Thoracic aorta (tissue), 2 donors: ENCODE measurements at regions not wholly inside any gene's neighbourhood (a gene's known extent, or its start where the extent isn't known, plus 50 kb on each side); places are given as distances from the start of the nearest gene placed in this dataset.

Experiments
- ATAC-seq: fragments of 150-250 bp; one replicate; pipeline ENCODE4 v1.8.0; 2017; ENCODE audit warnings: low read depth; ENCODE audit not compliant: insufficient number of reproducible peaks, low FRiP score
- DNase-seq: peaks from one replicate; pipeline ENCODE4 v3.0.0-alpha.2; 2020; ENCODE audit warnings: low spot score
- H3K27ac ChIP-seq, 2 donors: fragments of 200-600 bp; sonication (generic); 1 replicate in 1 of 2; 2 replicates in 1 of 2; pipeline ENCODE4 v1.5.1; 2016; ENCODE audit warnings: mild to moderate bottlenecking in 2 of 2, moderate library complexity in 2 of 2
- H3K27me3 ChIP-seq: fragments of 200-600 bp; sonication (generic); replicated peaks from 2 replicates; pipeline ENCODE4 v1.6.0; 2016; ENCODE audit warnings: mild to moderate bottlenecking; ENCODE audit not compliant: insufficient read depth
- H3K36me3 ChIP-seq: fragments of 200-600 bp; sonication (generic); one replicate; pipeline ENCODE4 v1.5.1; 2016
- H3K4me1 ChIP-seq, 2 donors: fragments of 200-600 bp; sonication (generic); 1 replicate in 1 of 2; 2 replicates in 1 of 2; pipeline versions ENCODE4 v1.5.1 to v1.6.0; 2016; ENCODE audit warnings: low read depth in 2 of 2, mild to moderate bottlenecking in 1 of 2; ENCODE audit not compliant: control insufficient read depth in 1 of 2
- H3K4me3 ChIP-seq: fragments of 200-600 bp; sonication (generic); 2 replicates; pipeline ENCODE4 v1.5.1; 2016; ENCODE audit warnings: mild to moderate bottlenecking
- H3K9me3 ChIP-seq: fragments of 200-600 bp; sonication (generic); 2 replicates; pipeline ENCODE4 v1.5.1; 2016
- CTCF ChIP-seq: fragments of 200-600 bp; sonication (generic); IDR thresholded peaks from one replicate; pipeline ENCODE4 v1.5.1; 2019; ENCODE audit warnings: antibody characterized with exemption

DNA sequence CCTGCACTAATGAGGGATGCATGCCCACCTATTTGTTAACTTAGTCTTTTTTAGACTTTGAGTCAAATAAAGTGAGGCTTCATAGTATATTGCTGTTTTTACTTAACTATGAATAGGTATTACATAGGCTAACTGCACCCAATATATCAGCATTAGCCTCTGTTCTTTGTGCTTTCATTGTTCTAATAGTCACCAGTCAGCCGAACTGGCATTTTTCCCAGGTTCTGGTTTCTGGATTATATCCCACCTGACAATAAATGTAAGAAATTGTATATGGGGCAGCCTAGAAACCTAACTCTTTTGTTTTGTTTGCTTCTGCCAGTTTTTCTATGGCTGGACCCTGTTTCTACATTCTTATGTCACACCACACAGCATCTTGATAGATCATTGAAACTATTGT, 1672.4 kb upstream of the LRRTM1 start:
- DNase-seq (no peak), ATAC-seq (no peak)
- Histone ChIP-seq H3K27me3 (no peaks in the 10 kb centered on the region), H3K27ac (no peak overlapping the region), H3K4me1 (no peaks in the 10 kb centered on the region), H3K4me3 (no peak overlapping the region), H3K9me3 (no peaks in the 10 kb centered on the region), H3K36me3 (no peaks in the 10 kb centered on the region)
- no peak for TF ChIP-seq CTCF

DNA sequence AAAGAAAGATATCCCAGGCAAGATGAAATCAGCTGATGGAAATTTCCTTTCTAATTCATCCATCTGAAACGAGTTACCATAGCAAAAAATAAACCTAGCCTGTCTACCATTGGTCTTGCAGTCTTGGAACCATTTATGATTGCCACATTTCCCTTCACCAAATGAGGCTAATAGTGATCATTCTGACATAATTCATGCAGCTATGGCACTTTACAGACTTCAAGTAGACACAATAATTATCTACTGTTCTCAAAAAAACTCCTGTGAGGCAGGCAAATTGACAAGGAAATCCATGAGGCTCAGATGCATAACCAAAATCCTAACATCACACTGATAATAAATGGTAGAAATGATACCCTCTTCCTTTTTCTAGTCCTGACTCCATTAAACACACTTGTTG, 1669.7 kb upstream of the LRRTM1 start:
- Histone ChIP-seq H3K4me3 (no peak overlapping the region), H3K36me3 (no peaks in the 10 kb centered on the region), H3K27me3 (no peaks in the 10 kb centered on the region), H3K27ac (no peak overlapping the region), H3K4me1 (no peaks in the 10 kb centered on the region), H3K9me3 (no peaks in the 10 kb centered on the region)
- no peak for DNase-seq
- ATAC-seq: no peak
- no peak for TF ChIP-seq CTCF

DNA sequence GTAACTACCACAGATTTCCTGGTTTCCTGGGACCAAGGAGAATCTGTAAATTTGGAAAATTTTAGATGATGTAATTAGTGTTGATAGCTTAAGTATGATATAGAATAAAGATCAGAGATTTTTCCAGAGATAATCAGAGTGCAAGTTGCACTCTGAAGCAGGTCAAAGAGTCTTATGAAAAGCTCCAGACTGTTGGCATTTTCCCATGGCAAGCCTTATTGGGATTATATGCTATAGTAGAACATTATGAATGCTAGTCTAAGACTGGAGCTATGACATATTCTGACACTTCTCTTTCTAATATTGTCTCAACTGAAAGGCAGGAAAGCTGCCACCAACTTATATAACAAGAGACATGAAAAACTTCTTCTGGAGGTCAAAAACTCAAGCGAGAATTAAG, 1638.3 kb upstream of the LRRTM1 start:
- Histone ChIP-seq H3K27ac (no peak overlapping the region), H3K27me3 (no peaks in the 10 kb centered on the region), H3K36me3 (no peaks in the 10 kb centered on the region), H3K9me3 (no peaks in the 10 kb centered on the region), H3K4me3 (no peak overlapping the region), H3K4me1 (no peaks in the 10 kb centered on the region)
- ATAC-seq: no peak
- DNase-seq: no peak
- TF ChIP-seq CTCF: no peak

DNA sequence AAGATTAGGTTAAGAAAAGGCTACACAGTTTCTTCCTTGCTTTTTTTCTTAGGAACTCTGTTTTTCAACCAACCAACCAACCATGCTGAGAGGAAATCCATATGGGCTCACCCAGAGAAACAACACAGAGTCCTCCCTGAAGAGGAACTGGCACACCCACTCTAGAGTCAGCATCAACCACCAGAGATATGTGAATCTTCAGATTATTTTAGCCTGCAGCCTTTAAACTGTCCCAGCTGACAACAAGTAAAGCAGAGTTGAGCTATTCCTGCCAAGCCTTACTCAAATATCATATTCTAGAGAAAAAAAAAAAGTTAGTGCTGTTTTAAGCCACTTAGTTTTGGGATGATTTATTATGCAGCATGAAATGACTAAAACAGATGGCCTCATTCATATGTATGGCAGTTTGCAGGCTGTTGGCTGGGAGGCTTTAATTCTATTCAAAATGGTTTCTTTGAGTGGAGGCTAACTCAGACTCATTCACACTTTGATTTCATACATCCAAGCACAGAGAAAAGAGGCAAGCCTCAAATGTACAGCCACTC, 1637.7 kb upstream of the LRRTM1 start:
- Histone ChIP-seq H3K36me3 (no peaks in the 10 kb centered on the region), H3K4me3 (no peak overlapping the region), H3K27me3 (no peaks in the 10 kb centered on the region), H3K27ac (no peak overlapping the region), H3K4me1 (no peaks in the 10 kb centered on the region), H3K9me3 (no peaks in the 10 kb centered on the region)
- DNase-seq (no peak), ATAC-seq (no peak)
- TF ChIP-seq CTCF: no peak

- H3K27me3 ChIP-seq: no peaks in the 10 kb centered on the region
- no peak for TF ChIP-seq CTCF
- H3K9me3 ChIP-seq: no peaks in the 10 kb centered on the region
- ATAC-seq (no peak), DNase-seq (no peak)
- H3K4me1 ChIP-seq: no peaks in the 10 kb centered on the region
- H3K27ac ChIP-seq: no peak overlapping the region
- no peaks in the 10 kb centered on the region for H3K36me3 ChIP-seq
- H3K4me3 ChIP-seq: no peak overlapping the region
Observed at GRCh38 chr2:81940266-81940955, 1635.9 kb upstream of the LRRTM1 start.
